DOHH2 (cell line): ENCODE measurements at regions not wholly inside any gene's neighbourhood (a gene's known extent, or its start where the extent isn't known, plus 50 kb on each side); places are given as distances from the start of the nearest gene placed in this dataset.

ENCODE experiments used
- CTCF ChIP-seq: fragments of 200-600 bp; sonication (generic); IDR thresholded peaks from one replicate; pipeline ENCODE4 v1.5.1; 2014; ENCODE audit warnings: antibody characterized with exemption, mild to moderate bottlenecking, low read depth, low read length; ENCODE audit not compliant: poor library complexity, severe bottlenecking
- EZH2phosphoT487 ChIP-seq: fragments of 200-600 bp; sonication (generic); IDR thresholded peaks from 2 replicates; pipeline ENCODE4 v1.6.1; 2017; ENCODE audit warnings: borderline replicate concordance, mild to moderate bottlenecking, antibody characterized with exemption, low read length, moderate library complexity, mixed read lengths

- TF ChIP-seq CTCF (no peak), EZH2phosphoT487 (no peak)
Measured at GRCh38 chr16:8430401-8430800, 159.9 kb downstream of the TMEM114 start.
